ENCODE measurements at regions not wholly inside any gene's neighbourhood (a gene's known extent, or its start where the extent isn't known, plus 50 kb on each side); places are given as distances from the start of the nearest gene placed in this dataset.

GRCh38 chr5:152205804-152206203 is 199.3 kb downstream of the NMUR2 start:
- no peaks in the 10 kb centered on the region for H3K4me1 ChIP-seq
- no peak overlapping the region for H3K4me3 ChIP-seq
- TF ChIP-seq POLR2AphosphoS5 (IDR thresholded peaks at IDR 0.05) (no peak), CTCF (IDR thresholded peaks at IDR 0.05 in 8 of 11, conservative IDR thresholded peaks at IDR 0.05 in 3 of 11) (no peak), POLR2A (IDR thresholded peaks at IDR 0.05) (no peak)
- intact Hi-C loops (cut with DNase I; ENCODE audit: low total_unique reads), result no loop called here
- H3K27me3 ChIP-seq (replicated peaks in 1 of 7), result no peaks in the 10 kb centered on the region
- 0 to 64% (median 33%) methylated on average over 1 of the region's 1 CpG for WGBS, 5 donors
- H3K36me3 ChIP-seq, result no peaks in the 10 kb centered on the region
- no peak overlapping the region for H3K27ac ChIP-seq
- H3K9me3 ChIP-seq, result peaks cover 0 to 11% (median 0%) of the 10 kb centered on the region in 8 donors
- DNase-seq, result no peak

DNA sequence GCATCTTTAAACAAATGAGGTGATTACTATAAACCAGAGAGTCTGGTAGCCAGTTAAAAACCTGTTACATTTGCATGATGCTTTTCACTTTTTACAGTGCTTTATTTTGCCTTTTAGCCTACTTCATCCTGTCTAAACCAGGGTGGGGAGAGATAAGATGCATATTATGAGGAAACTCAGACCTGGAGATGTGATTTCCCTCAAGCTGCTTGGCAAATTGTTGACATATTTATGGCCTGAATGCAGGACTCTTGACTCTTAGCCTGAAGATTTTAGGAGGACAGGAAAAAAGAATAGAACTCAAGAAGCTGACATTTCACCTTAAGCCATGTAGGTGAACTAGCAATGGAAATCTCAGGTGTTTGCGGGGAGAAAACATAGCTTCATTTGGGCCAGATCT is 202.8 kb downstream of the NMUR2 start:
- no peak overlapping the region for H3K27ac ChIP-seq
- 92 to 98% (median 97%) methylated on average over 1 of the region's 1 CpG for WGBS, 5 donors
- no peak overlapping the region for H3K4me3 ChIP-seq
- no peaks in the 10 kb centered on the region for H3K27me3 ChIP-seq (replicated peaks in 1 of 7)
- intact Hi-C loops (cut with DNase I; ENCODE audit: low total_unique reads), result no loop called here
- TF ChIP-seq CTCF (IDR thresholded peaks at IDR 0.05 in 8 of 11, conservative IDR thresholded peaks at IDR 0.05 in 3 of 11) (no peak), POLR2AphosphoS5 (IDR thresholded peaks at IDR 0.05) (no peak), POLR2A (IDR thresholded peaks at IDR 0.05) (no peak)
- no peaks in the 10 kb centered on the region for H3K36me3 ChIP-seq
- H3K4me1 ChIP-seq, result no peaks in the 10 kb centered on the region
- peaks cover 0 to 11% (median 0%) of the 10 kb centered on the region in 8 donors for H3K9me3 ChIP-seq
- no peak for DNase-seq

GRCh38 chr5:152193391-152194107 is 211.5 kb downstream of the NMUR2 start:
- Histone ChIP-seq H3K27me3 (replicated peaks in 1 of 7) (no peaks in the 10 kb centered on the region), H3K27ac (no peak overlapping the region), H3K4me1 (no peaks in the 10 kb centered on the region), H3K9me3 (peaks cover 0 to 18% (median 8%) of the 10 kb centered on the region in 8 donors), H3K36me3 (no peaks in the 10 kb centered on the region), H3K4me3 (no peak overlapping the region)
- intact Hi-C loops (cut with DNase I; ENCODE audit: low total_unique reads), result no loop called here
- no peak for TF ChIP-seq POLR2A (IDR thresholded peaks at IDR 0.05)
- TF ChIP-seq POLR2AphosphoS5 (IDR thresholded peaks at IDR 0.05), result no peak
- no peak for TF ChIP-seq CTCF (IDR thresholded peaks at IDR 0.05 in 8 of 11, conservative IDR thresholded peaks at IDR 0.05 in 3 of 11)
- DNase-seq, result no peak

GRCh38 chr5:152188251-152188650 is 216.8 kb downstream of the NMUR2 start:
- H3K9me3 ChIP-seq, result peaks cover 0 to 27% (median 10%) of the 10 kb centered on the region in 8 donors
- H3K27ac ChIP-seq, result no peak overlapping the region
- intact Hi-C loops (cut with DNase I; ENCODE audit: low total_unique reads), result no loop called here
- no peak for DNase-seq
- TF ChIP-seq POLR2AphosphoS5 (IDR thresholded peaks at IDR 0.05) (no peak), CTCF (IDR thresholded peaks at IDR 0.05 in 8 of 11, conservative IDR thresholded peaks at IDR 0.05 in 3 of 11) (no peak), POLR2A (IDR thresholded peaks at IDR 0.05) (no peak)
- peaks cover 0 to 4% (median 0%) of the 10 kb centered on the region in 7 donors for H3K27me3 ChIP-seq (replicated peaks in 1 of 7)
- no peaks in the 10 kb centered on the region for H3K4me1 ChIP-seq
- H3K36me3 ChIP-seq, result no peaks in the 10 kb centered on the region
- H3K4me3 ChIP-seq, result no peak overlapping the region
